Mononuclear cell (primary cell): ENCODE measurements at regions not wholly inside any gene's neighbourhood (a gene's known extent, or its start where the extent isn't known, plus 50 kb on each side); places are given as distances from the start of the nearest gene placed in this dataset.

Source experiments
- H3K27me3 ChIP-seq: 2 replicates; pipeline ENCODE4 v1.6.0; 2011; ENCODE audit warnings: low read length, control low read depth; ENCODE audit not compliant: insufficient read depth
- H3K4me1 ChIP-seq: 2 replicates; pipeline ENCODE4 v1.5.1; 2011; ENCODE audit warnings: mild to moderate bottlenecking, low read length, control low read depth; ENCODE audit not compliant: insufficient read depth
- H3K4me3 ChIP-seq: 2 replicates; pipeline ENCODE4 v1.5.1; 2011; ENCODE audit warnings: mild to moderate bottlenecking, low read length, moderate library complexity
- H3K9me3 ChIP-seq: 2 replicates; pipeline ENCODE4 v1.5.1; 2011; ENCODE audit warnings: low read depth, mild to moderate bottlenecking, control low read depth, low read length

DNA sequence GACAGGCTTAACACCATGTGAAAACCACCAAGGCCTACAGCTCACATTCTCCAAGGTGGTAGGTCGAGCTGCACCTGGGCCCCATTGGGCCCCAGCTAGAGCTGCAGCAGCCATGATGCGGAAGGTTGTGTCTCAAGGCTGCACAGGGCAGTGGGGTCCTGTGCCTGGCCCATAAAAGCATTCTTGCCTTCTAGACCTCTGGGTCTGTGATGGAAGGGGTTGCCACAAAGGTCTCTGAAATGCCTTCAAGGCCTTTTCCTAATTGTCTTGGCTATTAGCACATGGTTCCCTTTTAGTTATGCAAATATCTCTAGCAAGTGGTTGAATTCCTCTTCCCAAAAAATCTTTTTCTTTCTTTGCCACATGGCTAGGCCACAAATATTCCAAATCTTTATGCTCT lies 52.5 kb upstream of the C11orf58 start:
- Histone ChIP-seq H3K4me1 (no peaks in the 10 kb centered on the region), H3K27me3 (no peaks in the 10 kb centered on the region), H3K4me3 (no peak overlapping the region), H3K9me3 (no peaks in the 10 kb centered on the region)

DNA sequence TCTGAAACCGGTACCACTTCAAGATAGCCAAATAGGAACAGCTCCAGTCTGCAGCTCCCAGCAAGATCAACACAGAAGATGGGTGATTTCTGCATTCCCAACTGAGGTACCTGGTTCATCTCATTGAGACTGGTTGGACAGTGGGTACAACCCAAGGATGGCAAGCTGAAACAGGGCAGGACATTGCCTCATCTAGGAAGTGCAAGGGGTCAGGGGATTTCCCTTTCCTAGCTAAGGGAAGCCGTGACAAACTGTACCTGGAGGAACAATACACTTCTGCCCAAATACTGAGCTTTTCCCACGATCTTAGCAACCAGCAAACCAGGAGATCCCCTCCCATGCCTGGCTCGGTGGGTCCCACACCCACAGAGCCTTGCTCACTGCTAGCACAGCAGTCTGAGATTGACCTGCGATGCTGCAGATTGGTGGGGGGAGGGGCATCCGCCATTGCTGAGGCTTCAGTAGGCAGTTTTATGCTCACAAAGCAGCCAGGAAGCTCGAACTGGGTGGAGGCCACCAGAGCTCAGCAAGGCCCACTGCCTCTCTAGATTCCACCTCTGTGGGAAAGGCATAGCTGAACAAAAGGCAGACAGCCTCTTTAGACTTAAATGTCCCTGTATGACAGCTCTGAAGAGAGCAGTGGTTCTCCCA lies 59.9 kb upstream of the C11orf58 start:
- no peaks in the 10 kb centered on the region for H3K9me3 ChIP-seq

DNA sequence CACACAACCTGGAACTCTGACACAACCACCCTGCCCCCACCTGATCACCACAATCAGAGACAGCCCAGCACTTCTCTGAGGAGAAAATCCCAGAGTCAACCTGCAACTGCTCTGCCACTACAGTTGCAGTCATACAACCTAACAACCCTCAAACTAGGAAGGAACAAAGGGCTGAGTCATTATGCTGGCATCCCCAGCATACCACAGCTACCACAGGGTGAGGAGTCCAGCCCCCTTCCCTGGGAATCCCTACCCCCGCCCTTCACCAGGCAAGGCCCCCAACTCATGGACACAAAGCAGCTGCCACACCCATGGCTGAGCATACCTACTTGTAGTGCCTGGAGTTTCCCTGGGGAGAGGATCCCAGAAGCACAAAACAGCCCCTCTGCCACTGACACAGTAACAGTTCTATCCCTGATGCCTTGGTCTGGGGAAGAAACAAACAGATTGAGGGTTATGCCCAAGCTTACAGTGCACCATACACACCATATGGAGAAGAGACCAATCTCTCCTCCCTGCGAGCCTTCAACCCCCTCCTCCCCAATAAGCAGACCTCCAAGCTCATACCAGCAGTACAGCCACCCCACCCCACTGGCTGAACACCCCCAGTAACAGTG lies 68.5 kb upstream of the C11orf58 start:
- Histone ChIP-seq H3K4me1 (no peaks in the 10 kb centered on the region), H3K9me3 (no peaks in the 10 kb centered on the region), H3K27me3 (no peaks in the 10 kb centered on the region), H3K4me3 (no peak overlapping the region)

More for the DNA sequence above, 59.9 kb upstream of the C11orf58 start:
- Histone ChIP-seq H3K4me1 (no peaks in the 10 kb centered on the region), H3K27me3 (no peaks in the 10 kb centered on the region), H3K4me3 (no peak overlapping the region)

DNA sequence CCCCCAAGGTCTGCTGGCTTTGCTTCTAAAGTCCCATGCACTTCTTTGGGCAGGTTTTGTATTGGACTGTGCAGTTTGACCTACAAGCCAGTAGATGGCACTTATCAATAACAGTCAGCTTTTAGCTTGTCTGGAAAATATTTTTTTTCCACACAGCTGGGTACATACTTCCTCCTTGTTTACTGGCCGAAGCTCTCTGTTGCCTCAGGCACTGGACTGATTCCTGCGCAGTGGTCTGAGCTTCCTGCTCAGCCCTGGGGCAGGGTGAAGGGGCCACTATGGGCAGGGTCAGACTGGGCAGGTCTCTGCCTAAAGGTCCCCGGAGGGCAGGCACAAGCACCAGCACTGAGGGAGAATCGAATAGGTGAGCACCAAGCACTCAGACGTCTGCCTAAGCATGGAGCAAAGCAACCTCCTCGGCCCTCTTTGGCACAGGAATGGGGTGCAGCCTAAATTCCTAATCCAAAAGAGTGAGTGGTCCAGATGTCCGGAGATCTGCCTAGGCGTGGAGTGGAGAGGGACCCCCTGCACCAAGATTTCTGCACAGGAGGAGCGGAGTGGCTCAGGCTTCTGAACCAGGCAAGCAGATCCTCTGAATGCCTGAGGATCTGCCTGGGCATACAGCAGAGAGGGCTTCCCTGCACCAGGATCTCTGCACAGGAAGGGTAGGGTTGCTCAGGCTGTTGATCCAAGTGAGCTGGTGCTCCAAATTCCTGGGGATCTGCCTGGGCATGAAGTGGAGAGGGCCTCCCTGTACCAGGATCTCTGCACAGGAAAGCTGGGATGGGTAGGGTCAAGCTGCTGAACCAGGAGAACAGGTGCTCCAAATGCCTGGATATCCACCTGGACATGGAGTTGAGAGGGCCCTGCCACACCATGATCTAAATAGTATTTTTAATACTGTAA lies 105.9 kb upstream of the C11orf58 start:
- no peak overlapping the region for H3K4me3 ChIP-seq
- H3K9me3 ChIP-seq = no peaks in the 10 kb centered on the region
- no peaks in the 10 kb centered on the region for H3K4me1 ChIP-seq
- H3K27me3 ChIP-seq = no peaks in the 10 kb centered on the region

DNA sequence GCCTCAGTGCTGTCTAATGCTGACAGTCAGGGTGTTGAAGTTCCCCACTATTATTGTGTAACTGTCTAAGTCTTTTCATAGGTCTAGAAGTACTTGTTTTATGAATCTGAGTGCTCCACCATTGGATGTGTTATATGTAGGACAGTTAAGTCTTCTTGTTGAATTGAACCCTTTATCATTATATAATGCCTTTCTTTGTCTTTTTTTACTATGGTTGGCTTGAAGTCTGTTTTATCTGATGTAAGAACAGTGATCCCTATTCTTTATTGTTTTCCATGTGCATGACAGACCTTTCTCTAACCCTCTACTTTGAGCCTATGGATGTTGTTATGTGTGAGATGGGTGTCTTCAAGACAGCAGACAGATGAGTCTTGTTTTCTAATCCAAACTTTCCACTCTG lies 107.8 kb upstream of the C11orf58 start:
- no peaks in the 10 kb centered on the region for H3K4me1 ChIP-seq
- no peak overlapping the region for H3K4me3 ChIP-seq
- H3K27me3 ChIP-seq = peaks cover under 1% of the 10 kb centered on the region
- H3K9me3 ChIP-seq = no peaks in the 10 kb centered on the region

DNA sequence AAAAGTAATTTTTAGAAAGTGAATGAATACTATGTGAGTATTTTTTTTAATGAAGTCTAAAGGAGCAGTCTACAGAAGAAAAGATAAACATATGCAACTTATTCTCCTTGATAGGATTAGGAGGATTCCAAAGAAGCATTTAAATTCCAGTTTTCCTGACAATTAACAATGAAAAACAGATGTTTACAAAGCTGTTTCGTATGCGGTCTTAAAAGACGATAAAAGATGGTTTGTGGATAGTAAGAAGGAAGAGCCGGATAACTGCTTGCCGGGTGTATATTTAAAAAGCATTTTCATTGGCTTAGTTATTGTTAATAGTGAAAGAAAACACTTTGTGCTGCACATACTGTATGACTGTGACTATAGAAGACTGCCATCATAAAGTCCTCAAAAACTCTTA lies 120.0 kb upstream of the C11orf58 start:
- H3K9me3 ChIP-seq = no peaks in the 10 kb centered on the region
- peaks cover 9% of the 10 kb centered on the region for H3K4me1 ChIP-seq
- no peak overlapping the region for H3K4me3 ChIP-seq
- H3K27me3 ChIP-seq = peaks cover 55% of the 10 kb centered on the region

DNA sequence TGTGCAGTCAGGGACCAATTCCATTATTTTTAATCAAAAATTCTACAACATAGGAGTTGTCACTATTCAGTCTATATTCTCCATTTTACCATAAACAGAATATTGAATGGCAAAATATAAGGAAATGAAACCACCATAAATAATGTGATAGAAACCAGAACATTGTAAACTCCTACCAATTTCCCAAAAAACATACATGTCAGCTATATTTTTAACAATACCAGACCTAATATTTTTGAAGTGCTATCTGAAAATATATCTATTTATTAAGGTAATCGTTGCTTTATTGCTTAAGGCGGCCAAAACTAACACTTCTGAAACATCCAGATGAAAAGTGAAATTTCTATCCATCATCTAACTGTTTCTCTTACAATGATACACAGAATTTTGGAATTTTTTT lies 123.0 kb upstream of the C11orf58 start:
- Histone ChIP-seq H3K4me1 (peaks cover 12% of the 10 kb centered on the region), H3K4me3 (no peak overlapping the region), H3K27me3 (peaks cover 83% of the 10 kb centered on the region), H3K9me3 (no peaks in the 10 kb centered on the region)

DNA sequence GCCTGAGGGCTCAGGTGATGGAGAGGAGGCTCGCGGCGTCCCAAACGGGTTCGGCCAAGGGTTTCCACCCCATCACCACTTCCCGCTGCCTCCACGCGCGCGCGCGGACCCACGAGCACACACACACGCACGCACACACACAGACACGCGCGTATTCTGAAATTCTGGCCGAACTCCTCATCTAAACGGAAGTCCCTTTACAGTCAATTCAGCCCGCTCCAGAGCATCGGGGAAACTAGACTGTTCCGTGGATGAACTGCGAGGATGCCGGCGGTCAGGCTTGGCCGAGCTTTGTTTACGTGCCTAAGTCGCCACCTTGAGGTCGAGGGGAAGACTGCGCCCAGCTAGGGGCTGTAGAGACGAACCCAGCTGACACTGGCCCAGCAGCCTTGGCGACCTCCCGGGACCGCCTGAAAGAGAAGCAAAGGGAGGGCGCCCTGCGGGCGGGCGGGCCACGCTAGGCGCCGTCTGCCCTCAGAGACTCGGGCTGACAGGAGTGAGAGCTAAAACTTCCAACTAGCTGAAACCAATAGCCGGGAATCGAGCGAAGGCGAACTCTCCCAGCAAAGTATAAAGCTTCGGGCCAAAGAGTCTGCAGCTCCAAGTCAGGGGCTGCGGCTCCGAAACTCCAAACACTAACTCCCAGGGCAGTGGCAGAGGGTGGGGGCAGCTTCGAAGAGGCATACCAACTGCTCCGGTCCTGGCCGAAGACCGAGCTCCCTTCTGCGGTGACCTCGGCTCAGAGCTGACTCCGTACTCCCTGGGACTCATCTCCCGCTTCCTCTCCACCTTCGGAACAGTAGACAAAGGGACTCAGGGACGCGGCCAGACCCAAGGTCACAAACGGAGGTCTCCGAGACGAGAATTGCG lies 124.7 kb upstream of the C11orf58 start:
- peaks cover 90% of the 10 kb centered on the region for H3K27me3 ChIP-seq
- no peaks in the 10 kb centered on the region for H3K9me3 ChIP-seq
- H3K4me3 ChIP-seq = no peak overlapping the region
- H3K4me1 ChIP-seq = peaks cover 12% of the 10 kb centered on the region

DNA sequence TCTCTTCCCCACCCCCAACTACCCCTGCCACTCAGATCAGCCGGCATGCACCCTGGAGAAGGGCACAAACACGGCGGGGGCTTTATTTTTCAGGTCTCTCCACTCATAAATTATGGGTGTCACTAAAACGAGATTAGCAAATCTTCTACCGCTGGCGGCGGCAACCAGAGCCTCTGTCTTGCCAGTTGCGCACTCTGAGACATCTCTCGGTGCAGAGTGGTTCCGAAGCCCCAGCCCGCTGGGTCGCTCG lies 125.3 kb upstream of the C11orf58 start:
- peaks cover 95% of the 10 kb centered on the region for H3K27me3 ChIP-seq
- H3K4me3 ChIP-seq = no peak overlapping the region
- H3K9me3 ChIP-seq = no peaks in the 10 kb centered on the region
- peaks cover 12% of the 10 kb centered on the region for H3K4me1 ChIP-seq

DNA sequence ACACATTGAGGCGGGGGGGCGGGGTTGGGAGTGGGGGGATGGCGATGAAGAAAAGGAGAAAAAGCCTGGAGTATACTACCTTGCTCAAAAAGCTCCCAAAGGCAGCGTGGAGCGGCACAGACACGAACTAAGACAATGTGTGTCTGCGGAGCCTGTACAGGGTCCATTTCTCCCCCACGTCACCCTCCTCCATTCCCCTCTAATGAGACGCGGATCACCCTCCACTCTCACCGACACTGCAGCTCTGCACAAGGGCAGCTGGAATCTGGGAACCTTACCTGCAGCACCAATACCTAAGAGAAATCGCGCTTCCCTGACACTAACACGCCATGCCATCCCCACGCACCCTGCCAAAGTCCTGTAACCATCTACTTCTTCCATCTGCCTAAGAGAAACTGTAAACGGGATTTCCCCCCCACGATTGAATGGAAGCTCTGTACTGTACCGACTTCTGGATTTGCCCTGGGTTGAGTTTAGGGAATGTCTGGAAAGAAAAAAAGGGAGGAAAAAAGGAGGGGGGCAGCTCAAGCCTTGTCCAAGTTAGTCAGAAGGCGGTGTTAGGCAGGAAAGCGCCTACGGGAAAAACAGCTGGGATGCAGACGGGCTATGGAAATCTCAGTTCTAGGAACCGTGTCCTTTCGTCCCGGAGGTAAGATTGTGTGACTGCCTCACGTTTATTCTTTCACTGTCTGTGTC lies 125.7 kb upstream of the C11orf58 start:
- Histone ChIP-seq H3K27me3 (peaks cover 98% of the 10 kb centered on the region), H3K4me3 (no peak overlapping the region), H3K4me1 (peaks cover 12% of the 10 kb centered on the region), H3K9me3 (no peaks in the 10 kb centered on the region)

DNA sequence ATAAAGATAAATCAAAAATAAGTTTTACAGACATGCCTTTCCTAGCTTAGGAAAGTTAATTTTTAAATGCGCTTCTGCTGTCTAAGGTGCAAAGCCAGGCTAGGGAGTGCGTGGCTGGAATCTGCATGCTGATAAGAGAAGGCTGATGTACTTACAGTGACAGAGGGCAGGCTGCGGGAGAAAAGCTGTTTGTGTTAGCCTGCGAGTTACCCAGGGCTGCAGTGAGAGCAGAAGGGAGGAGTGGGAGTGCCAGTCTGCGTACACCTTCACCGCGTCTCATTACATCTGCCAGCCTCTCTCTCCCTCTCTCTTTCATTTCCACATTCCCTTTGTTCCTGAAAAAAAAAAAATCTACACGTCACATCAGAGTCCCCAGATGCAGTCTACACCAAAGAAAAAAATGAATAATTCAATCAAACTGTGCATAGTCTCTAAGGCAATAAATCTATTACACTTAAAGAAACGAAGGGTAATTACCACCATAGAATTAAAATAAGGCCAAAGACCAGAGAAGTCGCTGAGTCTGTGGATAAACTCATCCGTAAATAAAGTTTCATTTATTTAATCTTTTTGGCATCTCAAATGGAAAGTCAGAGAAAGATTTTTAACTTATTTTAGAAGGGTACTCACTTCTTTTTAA lies 126.4 kb upstream of the C11orf58 start:
- Histone ChIP-seq H3K4me1 (peaks cover 19% of the 10 kb centered on the region), H3K9me3 (no peaks in the 10 kb centered on the region), H3K4me3 (no peak overlapping the region), H3K27me3 (peaks cover 98% of the 10 kb centered on the region)

DNA sequence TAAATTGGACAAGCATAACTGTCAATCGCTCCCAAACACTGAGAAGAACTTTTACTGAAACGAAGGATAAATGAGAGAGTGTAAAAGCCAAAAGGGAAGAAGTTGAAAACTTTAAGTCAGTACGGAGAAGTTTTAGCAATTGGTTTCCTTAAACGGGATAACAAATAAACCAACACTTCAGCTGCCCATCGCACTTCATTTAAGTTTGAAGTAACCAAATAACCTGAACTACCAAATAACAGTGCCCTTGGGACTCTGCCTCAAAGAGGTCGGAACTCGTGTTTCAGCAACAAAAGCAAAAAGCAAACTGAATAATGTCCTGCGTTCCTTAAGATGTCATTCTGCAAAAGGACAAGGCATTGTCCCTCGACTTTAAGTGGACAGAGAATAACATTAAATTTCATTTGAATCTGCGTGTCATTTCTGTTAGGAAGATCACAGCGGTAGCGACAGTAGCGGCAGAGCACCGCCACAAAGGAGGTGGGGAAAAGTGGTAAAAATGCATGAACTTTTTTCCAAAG lies 127.0 kb upstream of the C11orf58 start:
- Histone ChIP-seq H3K27me3 (peaks cover 100% of the 10 kb centered on the region), H3K4me3 (no peak overlapping the region), H3K9me3 (no peaks in the 10 kb centered on the region), H3K4me1 (peaks cover 25% of the 10 kb centered on the region)

DNA sequence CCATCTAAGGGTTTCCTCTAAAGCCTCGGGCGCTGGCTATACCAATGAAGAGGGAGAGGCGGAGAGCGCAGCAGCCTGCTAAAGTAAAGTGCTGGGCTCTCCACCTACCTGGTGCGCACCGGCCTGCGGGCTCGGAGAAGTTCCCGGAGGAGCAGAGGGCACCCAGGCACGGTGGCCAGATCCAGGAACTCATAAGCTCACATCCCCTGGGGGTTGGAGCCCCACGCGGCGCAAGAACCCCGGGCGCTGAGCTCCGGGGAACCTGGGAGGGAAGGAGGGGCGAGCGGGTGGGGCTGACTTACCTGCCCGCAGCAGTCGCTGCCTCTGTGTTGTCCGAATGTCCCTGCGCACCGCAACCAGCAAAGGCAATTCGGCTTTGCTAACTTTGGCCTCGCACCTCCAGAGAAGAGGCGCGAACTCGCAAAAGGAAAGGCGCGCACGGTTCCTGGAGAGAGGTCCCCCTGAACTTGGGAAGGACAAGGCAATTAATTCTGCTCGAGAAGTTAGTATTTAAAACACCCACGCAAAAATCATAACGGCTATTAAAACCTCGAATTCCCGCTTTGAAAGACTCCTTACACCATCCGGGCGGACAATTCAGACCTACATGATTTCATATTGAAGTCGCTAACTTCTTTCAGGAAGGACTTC lies 127.6 kb upstream of the C11orf58 start:
- H3K27me3 ChIP-seq = peaks cover 100% of the 10 kb centered on the region
- H3K4me1 ChIP-seq = peaks cover 29% of the 10 kb centered on the region
- no peak overlapping the region for H3K4me3 ChIP-seq
- H3K9me3 ChIP-seq = no peaks in the 10 kb centered on the region
